ENCODE measurements at regions not wholly inside any gene's neighbourhood (a gene's known extent, or its start where the extent isn't known, plus 50 kb on each side); places are given as distances from the start of the nearest gene placed in this dataset.

GRCh38 chr2:105597806-105598803, 146.6 kb upstream of the NCK2 start:
- no peaks in the 10 kb centered on the region for H3K36me3 ChIP-seq (ENCODE audit: control insufficient read depth in 3 of 3, insufficient read depth in 2 of 3, low read depth in 1 of 3, low read length in 3 of 3)
- H3K9me3 ChIP-seq (ENCODE audit: control insufficient read depth in 2 of 2, insufficient read depth in 1 of 2, low read depth in 1 of 2, low read length in 1 of 2), result no peaks in the 10 kb centered on the region
- FAIRE-seq (no peak), DNase-seq (no peak)
- H3K4me3 ChIP-seq (ENCODE audit: low read depth in 1 of 3, low read length in 3 of 3), result no peak overlapping the region
- H3K4me1 ChIP-seq (ENCODE audit: control insufficient read depth in 3 of 3, insufficient read depth in 2 of 3, low read depth in 1 of 3, low read length in 2 of 3), result peaks cover 0 to 34% (median 2%) of the 10 kb centered on the region in 3 donors
- H3K27ac ChIP-seq (ENCODE audit: low read depth in 1 of 3, low read length in 2 of 3), result no peak overlapping the region
- 86 to 87% (median 87%) methylated on average over 10 of the region's 10 CpGs for WGBS, 3 donors
- H3K27me3 ChIP-seq (ENCODE audit: control insufficient read depth in 3 of 3, insufficient read depth in 3 of 3, low read length in 3 of 3), result no peaks in the 10 kb centered on the region

GRCh38 chr2:105597011-105597805, 147.5 kb upstream of the NCK2 start:
- WGBS, 3 donors, result 95 to 96% (median 95%) methylated on average over 15 of the region's 15 CpGs
- no peak overlapping the region for H3K4me3 ChIP-seq (ENCODE audit: low read depth in 1 of 3, low read length in 3 of 3)
- DNase-seq (no peak), FAIRE-seq (no peak)
- H3K9me3 ChIP-seq (ENCODE audit: control insufficient read depth in 2 of 2, insufficient read depth in 1 of 2, low read depth in 1 of 2, low read length in 1 of 2), result no peaks in the 10 kb centered on the region
- no peaks in the 10 kb centered on the region for H3K27me3 ChIP-seq (ENCODE audit: control insufficient read depth in 3 of 3, insufficient read depth in 3 of 3, low read length in 3 of 3)
- no peaks in the 10 kb centered on the region for H3K36me3 ChIP-seq (ENCODE audit: control insufficient read depth in 3 of 3, insufficient read depth in 2 of 3, low read depth in 1 of 3, low read length in 3 of 3)
- H3K27ac ChIP-seq (ENCODE audit: low read depth in 1 of 3, low read length in 2 of 3), result no peak overlapping the region
- H3K4me1 ChIP-seq (ENCODE audit: control insufficient read depth in 3 of 3, insufficient read depth in 2 of 3, low read depth in 1 of 3, low read length in 2 of 3), result peaks cover 0 to 37% (median 2%) of the 10 kb centered on the region in 3 donors

DNA sequence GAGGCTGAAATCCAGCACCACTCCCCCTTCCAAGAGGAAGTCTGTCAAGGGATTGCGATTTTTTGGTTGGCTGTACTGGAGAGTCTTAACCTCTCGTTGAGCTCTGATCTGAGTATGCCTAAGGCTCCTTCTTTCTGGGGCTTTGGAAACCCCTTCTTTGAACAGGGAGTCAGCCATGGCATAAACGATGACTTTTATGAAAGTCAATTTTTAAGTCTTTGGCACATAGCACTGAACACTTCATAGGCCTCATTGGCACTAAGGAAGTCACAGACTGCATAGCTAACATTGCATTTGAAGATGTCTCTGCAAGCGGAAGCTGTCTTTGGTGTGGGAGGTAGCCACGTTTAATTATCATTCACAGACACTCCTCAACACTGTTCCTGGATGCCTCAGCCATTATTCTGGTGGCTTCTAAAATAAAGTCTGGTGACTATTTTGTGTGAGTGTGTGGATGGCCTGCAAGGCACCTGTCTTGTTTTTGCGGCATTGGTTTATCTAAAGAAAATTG, 148.2 kb upstream of the NCK2 start:
- Histone ChIP-seq H3K27ac (ENCODE audit: low read depth in 1 of 3, low read length in 2 of 3) (no peak overlapping the region), H3K9me3 (ENCODE audit: control insufficient read depth in 2 of 2, insufficient read depth in 1 of 2, low read depth in 1 of 2, low read length in 1 of 2) (no peaks in the 10 kb centered on the region), H3K4me1 (ENCODE audit: control insufficient read depth in 3 of 3, insufficient read depth in 2 of 3, low read depth in 1 of 3, low read length in 2 of 3) (peaks cover 0 to 32% (median 2%) of the 10 kb centered on the region in 3 donors), H3K27me3 (ENCODE audit: control insufficient read depth in 3 of 3, insufficient read depth in 3 of 3, low read length in 3 of 3) (no peaks in the 10 kb centered on the region), H3K4me3 (ENCODE audit: low read depth in 1 of 3, low read length in 3 of 3) (no peak overlapping the region), H3K36me3 (ENCODE audit: control insufficient read depth in 3 of 3, insufficient read depth in 2 of 3, low read depth in 1 of 3, low read length in 3 of 3) (no peaks in the 10 kb centered on the region)
- FAIRE-seq (no peak), DNase-seq (no peak)
- WGBS, 3 donors, result 91 to 94% (median 91%) methylated on average over 6 of the region's 6 CpGs

DNA sequence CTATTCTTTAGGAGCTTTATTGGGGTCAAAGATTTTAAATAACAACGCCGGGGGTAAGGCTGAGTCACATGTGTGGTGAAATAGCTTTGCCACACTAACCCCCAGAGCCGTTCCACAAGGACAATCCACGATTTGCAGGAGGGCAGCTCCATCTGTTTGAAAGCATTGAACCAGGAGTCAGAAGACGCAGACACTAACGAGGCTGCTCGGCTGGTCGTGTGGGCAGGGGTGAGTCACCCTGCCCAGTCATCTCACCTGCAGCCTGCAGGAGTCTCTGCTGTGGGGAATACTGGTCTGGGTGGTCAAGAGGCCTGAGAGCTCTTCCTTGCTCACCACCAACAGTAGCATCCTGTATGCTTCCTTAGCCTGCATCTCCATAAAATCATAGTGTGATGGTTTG, 149.2 kb upstream of the NCK2 start:
- no peaks in the 10 kb centered on the region for H3K27me3 ChIP-seq (ENCODE audit: control insufficient read depth in 3 of 3, insufficient read depth in 3 of 3, low read length in 3 of 3)
- peaks cover 0 to 26% (median 0%) of the 10 kb centered on the region in 3 donors for H3K4me1 ChIP-seq (ENCODE audit: control insufficient read depth in 3 of 3, insufficient read depth in 2 of 3, low read depth in 1 of 3, low read length in 2 of 3)
- no peaks in the 10 kb centered on the region for H3K36me3 ChIP-seq (ENCODE audit: control insufficient read depth in 3 of 3, insufficient read depth in 2 of 3, low read depth in 1 of 3, low read length in 3 of 3)
- WGBS, 3 donors, result 17 to 59% (median 37%) methylated on average over 8 of the region's 8 CpGs
- DNase-seq, result no peak
- peaks cover 0 to 5% of the 10 kb centered on the region in 2 donors for H3K9me3 ChIP-seq (ENCODE audit: control insufficient read depth in 2 of 2, insufficient read depth in 1 of 2, low read depth in 1 of 2, low read length in 1 of 2)
- no peak overlapping the region for H3K27ac ChIP-seq (ENCODE audit: low read depth in 1 of 3, low read length in 2 of 3)
- H3K4me3 ChIP-seq (ENCODE audit: low read depth in 1 of 3, low read length in 3 of 3), result no peak overlapping the region
- no peak for FAIRE-seq

DNA sequence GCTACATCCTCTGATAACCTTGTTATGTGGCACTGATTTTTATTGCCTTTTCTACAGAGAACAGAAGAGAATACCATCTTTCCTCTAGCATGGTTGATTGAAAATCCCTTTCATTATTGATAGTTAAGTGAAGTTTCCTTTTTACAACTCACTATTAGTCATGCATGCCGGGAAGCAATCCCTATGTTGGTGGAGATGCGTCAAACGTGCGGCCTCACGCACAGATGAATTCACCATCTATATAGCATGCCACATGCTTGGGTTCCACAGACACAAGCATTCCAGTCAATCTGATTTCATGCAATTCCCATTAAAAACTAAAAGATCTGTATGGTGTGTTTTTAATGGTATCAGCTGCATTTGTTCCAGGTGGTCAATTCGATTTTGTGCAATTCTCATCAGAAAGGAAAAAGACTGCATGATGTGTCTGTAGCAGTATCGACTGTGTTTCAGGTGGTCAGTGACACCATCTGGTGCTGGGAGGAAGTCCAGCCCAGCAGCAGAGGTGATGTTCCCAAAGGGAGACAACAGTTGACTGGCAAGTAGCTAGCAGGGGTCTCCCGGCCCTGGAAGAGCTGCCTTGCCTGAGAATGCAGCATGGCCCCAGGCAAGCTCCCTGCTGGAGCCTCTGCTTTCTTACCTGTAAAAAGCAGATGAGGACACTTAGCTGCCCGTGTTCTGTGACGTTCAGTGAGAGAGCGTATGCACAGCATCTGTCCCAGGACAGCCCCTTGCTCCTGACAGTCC, 151.3 kb upstream of the NCK2 start:
- no peak for FAIRE-seq
- 89 to 90% (median 90%) methylated on average over 11 of the region's 11 CpGs for WGBS, 3 donors
- no peaks in the 10 kb centered on the region for H3K36me3 ChIP-seq (ENCODE audit: control insufficient read depth in 3 of 3, insufficient read depth in 2 of 3, low read depth in 1 of 3, low read length in 3 of 3)
- no peak overlapping the region for H3K4me3 ChIP-seq (ENCODE audit: low read depth in 1 of 3, low read length in 3 of 3)
- peaks cover 0 to 23% (median 0%) of the 10 kb centered on the region in 3 donors for H3K4me1 ChIP-seq (ENCODE audit: control insufficient read depth in 3 of 3, insufficient read depth in 2 of 3, low read depth in 1 of 3, low read length in 2 of 3)
- no peaks in the 10 kb centered on the region for H3K27me3 ChIP-seq (ENCODE audit: control insufficient read depth in 3 of 3, insufficient read depth in 3 of 3, low read length in 3 of 3)
- peaks cover 0 to 24% of the 10 kb centered on the region in 2 donors for H3K9me3 ChIP-seq (ENCODE audit: control insufficient read depth in 2 of 2, insufficient read depth in 1 of 2, low read depth in 1 of 2, low read length in 1 of 2)
- H3K27ac ChIP-seq (ENCODE audit: low read depth in 1 of 3, low read length in 2 of 3), result no peak overlapping the region
- no peak for DNase-seq

DNA sequence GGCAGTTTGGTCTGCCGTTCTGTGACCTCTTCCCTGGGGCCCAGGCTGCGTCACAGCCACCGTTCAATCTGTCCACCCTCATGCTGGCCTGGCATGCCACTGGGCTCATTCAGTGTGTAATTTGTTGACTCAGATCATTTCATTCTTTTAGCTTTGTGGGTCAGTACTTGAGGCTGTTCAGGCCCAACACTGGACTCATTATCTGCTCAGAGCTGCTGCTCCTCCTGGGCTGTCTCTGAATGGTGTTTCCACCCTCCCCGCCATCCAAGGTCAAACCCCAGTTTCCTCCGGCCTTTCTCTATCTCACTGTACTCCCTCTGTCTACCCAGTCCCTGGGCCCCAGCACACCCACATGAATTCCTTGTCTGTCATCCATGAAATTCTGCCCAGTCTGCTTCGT, 152.4 kb upstream of the NCK2 start:
- WGBS, 3 donors, result 77 to 82% (median 81%) methylated on average over 6 of the region's 6 CpGs
- FAIRE-seq (no peak), DNase-seq (peak in 1 of 2 donors; percentile 41)
- H3K27ac ChIP-seq (ENCODE audit: low read depth in 1 of 3, low read length in 2 of 3), result peak overlapping the region in 1 of 3 donors; percentile 73
- peaks cover 0 to 23% (median 0%) of the 10 kb centered on the region in 3 donors for H3K4me1 ChIP-seq (ENCODE audit: control insufficient read depth in 3 of 3, insufficient read depth in 2 of 3, low read depth in 1 of 3, low read length in 2 of 3)
- H3K4me3 ChIP-seq (ENCODE audit: low read depth in 1 of 3, low read length in 3 of 3), result no peak overlapping the region
- no peaks in the 10 kb centered on the region for H3K36me3 ChIP-seq (ENCODE audit: control insufficient read depth in 3 of 3, insufficient read depth in 2 of 3, low read depth in 1 of 3, low read length in 3 of 3)
- H3K9me3 ChIP-seq (ENCODE audit: control insufficient read depth in 2 of 2, insufficient read depth in 1 of 2, low read depth in 1 of 2, low read length in 1 of 2), result peaks cover 0 to 24% of the 10 kb centered on the region in 2 donors
- no peaks in the 10 kb centered on the region for H3K27me3 ChIP-seq (ENCODE audit: control insufficient read depth in 3 of 3, insufficient read depth in 3 of 3, low read length in 3 of 3)

- no peak for FAIRE-seq
- no peak overlapping the region for H3K27ac ChIP-seq (ENCODE audit: low read depth in 1 of 3, low read length in 2 of 3)
These were observed 153.7 kb upstream of the NCK2 start for GRCh38 chr2:105590780-105591660.

More at GRCh38 chr2:105590780-105591660, 153.7 kb upstream of the NCK2 start:
- 79 to 89% (median 82%) methylated on average over 8 of the region's 8 CpGs for WGBS, 3 donors
- H3K9me3 ChIP-seq (ENCODE audit: control insufficient read depth in 2 of 2, insufficient read depth in 1 of 2, low read depth in 1 of 2, low read length in 1 of 2), result peaks cover 0 to 24% of the 10 kb centered on the region in 2 donors
- no peak overlapping the region for H3K4me3 ChIP-seq (ENCODE audit: low read depth in 1 of 3, low read length in 3 of 3)
- no peaks in the 10 kb centered on the region for H3K27me3 ChIP-seq (ENCODE audit: control insufficient read depth in 3 of 3, insufficient read depth in 3 of 3, low read length in 3 of 3)
- no peaks in the 10 kb centered on the region for H3K36me3 ChIP-seq (ENCODE audit: control insufficient read depth in 3 of 3, insufficient read depth in 2 of 3, low read depth in 1 of 3, low read length in 3 of 3)
- peaks cover 0 to 23% (median 0%) of the 10 kb centered on the region in 3 donors for H3K4me1 ChIP-seq (ENCODE audit: control insufficient read depth in 3 of 3, insufficient read depth in 2 of 3, low read depth in 1 of 3, low read length in 2 of 3)
- DNase-seq, result no peak
